H9 (cell line): ENCODE measurements at regions not wholly inside any gene's neighbourhood (a gene's known extent, or its start where the extent isn't known, plus 50 kb on each side); places are given as distances from the start of the nearest gene placed in this dataset.

Experiments
- DNase-seq: peaks from one replicate; pipeline ENCODE4 v3.0.0-alpha.2; 2017
- H2AFZ ChIP-seq: one replicate; pipeline ENCODE4 v1.6.1; 2013; ENCODE audit warnings: mild to moderate bottlenecking, low read length, control low read depth, moderate library complexity
- H2AK5ac ChIP-seq: 2 replicates; pipeline ENCODE4 v1.6.1; 2013; ENCODE audit warnings: low read length, control low read depth, mixed read lengths; ENCODE audit not compliant: insufficient read length
- H2BK120ac ChIP-seq: one replicate; pipeline ENCODE4 v1.6.1; 2013; ENCODE audit warnings: low read depth, mild to moderate bottlenecking, low read length, control low read depth, inconsistent platforms; ENCODE audit not compliant: poor library complexity, severe bottlenecking
- H2BK12ac ChIP-seq: 2 replicates; pipeline ENCODE4 v1.6.1; 2013; ENCODE audit warnings: low read length, control low read depth, mixed read lengths, low read depth; ENCODE audit not compliant: insufficient read length
- H2BK15ac ChIP-seq: 2 replicates; pipeline ENCODE4 v1.6.1; 2013; ENCODE audit warnings: low read depth, low read length, control low read depth
- H2BK20ac ChIP-seq: one replicate; pipeline ENCODE4 v1.6.1; 2013; ENCODE audit warnings: low read depth, mild to moderate bottlenecking, low read length, control low read depth, inconsistent platforms; ENCODE audit not compliant: poor library complexity, severe bottlenecking
- H2BK5ac ChIP-seq: 2 replicates; pipeline ENCODE4 v1.6.1; 2013; ENCODE audit warnings: low read length, control low read depth, mixed read lengths; ENCODE audit not compliant: insufficient read length
- H3K14ac ChIP-seq: 2 replicates; pipeline ENCODE4 v1.6.1; 2013; ENCODE audit warnings: low read length, control low read depth; ENCODE audit not compliant: insufficient read depth
- H3K18ac ChIP-seq: 2 replicates; pipeline ENCODE4 v1.6.1; 2013; ENCODE audit warnings: low read depth, mild to moderate bottlenecking, mixed read lengths, low read length, control low read depth; ENCODE audit not compliant: insufficient read length
- H3K23ac ChIP-seq: 2 replicates; pipeline ENCODE4 v1.6.1; 2013; ENCODE audit warnings: low read length, control low read depth, mixed read lengths, low read depth; ENCODE audit not compliant: insufficient read length
- H3K23me2 ChIP-seq: 2 replicates; pipeline ENCODE4 v1.6.1; 2013; ENCODE audit warnings: low read depth, mild to moderate bottlenecking, mixed read lengths, low read length, control low read depth; ENCODE audit not compliant: insufficient read length, poor library complexity, severe bottlenecking
- H3K27ac ChIP-seq: 2 replicates; pipeline ENCODE4 v1.5.1; 2013; ENCODE audit warnings: low read length, control low read depth, mixed read lengths, low read depth; ENCODE audit not compliant: insufficient read length
- H3K27me3 ChIP-seq: 2 replicates; pipeline ENCODE4 v1.6.1; 2013; ENCODE audit warnings: low read length, control low read depth, inconsistent platforms; ENCODE audit not compliant: insufficient read depth
- H3K4ac ChIP-seq: 2 replicates; pipeline ENCODE4 v1.6.1; 2013; ENCODE audit warnings: low read depth, mild to moderate bottlenecking, control low read depth, inconsistent platforms, low read length, moderate library complexity
- H3K4me1 ChIP-seq: 2 replicates; pipeline ENCODE4 v1.6.1; 2013; ENCODE audit warnings: low read length, control low read depth, inconsistent platforms; ENCODE audit not compliant: insufficient read depth
- H3K4me2 ChIP-seq: 2 replicates; pipeline ENCODE4 v1.6.1; 2013; ENCODE audit warnings: low read length, control low read depth, mixed read lengths; ENCODE audit not compliant: insufficient read length, insufficient read depth
- H3K56ac ChIP-seq: 2 replicates; pipeline ENCODE4 v1.6.1; 2013; ENCODE audit warnings: low read depth, mild to moderate bottlenecking, mixed read lengths, low read length, control low read depth; ENCODE audit not compliant: insufficient read length
- H3K79me1 ChIP-seq: 2 replicates; pipeline ENCODE4 v1.6.1; 2013; ENCODE audit warnings: low read depth, mild to moderate bottlenecking, moderate library complexity, low read length, control low read depth, inconsistent platforms; ENCODE audit not compliant: insufficient read depth, poor library complexity, severe bottlenecking
- H3K79me2 ChIP-seq: 2 replicates; pipeline ENCODE4 v1.6.1; 2013; ENCODE audit warnings: low read length, control low read depth, inconsistent platforms; ENCODE audit not compliant: insufficient read depth
- H3K9ac ChIP-seq: 2 replicates; pipeline ENCODE4 v1.6.1; 2013; ENCODE audit warnings: low read length, control low read depth, mixed read lengths; ENCODE audit not compliant: insufficient read length; ENCODE audit errors: extremely low read depth
- H3K9me3 ChIP-seq: one replicate; pipeline ENCODE4 v1.6.1; 2013; ENCODE audit warnings: low read depth, low read length, inconsistent platforms; ENCODE audit not compliant: control insufficient read depth
- H3T11ph ChIP-seq: one replicate; pipeline ENCODE4 v1.6.1; 2013; ENCODE audit warnings: mild to moderate bottlenecking, low read length, control low read depth, inconsistent platforms
- H4K20me1 ChIP-seq: one replicate; pipeline ENCODE4 v1.6.1; 2013; ENCODE audit not compliant: control insufficient read depth, insufficient read length, insufficient read depth
- H4K5ac ChIP-seq: 2 replicates; pipeline ENCODE4 v1.6.1; 2013; ENCODE audit warnings: low read depth, mild to moderate bottlenecking, mixed read lengths, low read length, control low read depth; ENCODE audit not compliant: insufficient read length
- H4K8ac ChIP-seq: replicated peaks from 2 replicates; pipeline ENCODE4 v1.6.1; 2013; ENCODE audit warnings: low read length, control low read depth, mixed read lengths, low read depth; ENCODE audit not compliant: insufficient read length
- H4K91ac ChIP-seq: 2 replicates; pipeline ENCODE4 v1.6.1; 2013; ENCODE audit warnings: low read depth, mild to moderate bottlenecking, moderate library complexity, mixed read lengths, low read length, control low read depth; ENCODE audit not compliant: insufficient read length
- H3K27ac Mint-ChIP-seq, 3 experiments: 2 replicates in 2 of 3; 3 replicates in 1 of 3; pipeline ENCODE4 v1.8.0; 2020 to 2021; ENCODE audit warnings: mixed read lengths in 3 of 3, mild to moderate bottlenecking in 1 of 3, moderate library complexity in 1 of 3
- H3K27me3 Mint-ChIP-seq: 2 replicates; pipeline ENCODE4 v1.8.0; 2021; ENCODE audit warnings: low read depth, mild to moderate bottlenecking, moderate library complexity, mixed read lengths
- H3K36me3 Mint-ChIP-seq, 3 experiments: 2 replicates in 2 of 3; 3 replicates in 1 of 3; pipeline ENCODE4 v1.8.0; 2020 to 2021; ENCODE audit warnings: low read depth in 3 of 3, mixed read lengths in 3 of 3; ENCODE audit not compliant: insufficient read depth in 1 of 3
- H3K4me1 Mint-ChIP-seq, 2 experiments: 2 replicates each; pipeline ENCODE4 v1.8.0; 2020; ENCODE audit warnings: mixed read lengths in 2 of 2
- H3K4me3 Mint-ChIP-seq, 2 experiments: 2 replicates in 1 of 2; 3 replicates in 1 of 2; pipeline ENCODE4 v1.8.0; 2020 to 2021; ENCODE audit warnings: mild to moderate bottlenecking in 2 of 2, mixed read lengths in 2 of 2, moderate library complexity in 1 of 2
- H3K9me3 Mint-ChIP-seq, 2 experiments: 2 replicates in 1 of 2; 3 replicates in 1 of 2; pipeline ENCODE4 v1.8.0; 2020; ENCODE audit warnings: mild to moderate bottlenecking in 2 of 2, mixed read lengths in 2 of 2, moderate library complexity in 1 of 2
- WGBS: extraction: QIAGEN DNeasy Blood & Tissue Kit; methylation state at CpG from one replicate; pipeline ENCODE4 v1.1.7; 2013; ENCODE audit warnings: missing lambda C conversion rate, low lambda C conversion rate, mixed read lengths; ENCODE audit not compliant: insufficient read length; ENCODE audit errors: extremely low coverage; 5-methylcytosine and 5-hydroxymethylcytosine counted together
- TF ChIP-seq, protein P1 (sequence below): fragments of 200-600 bp; sonication (generic); conservative IDR thresholded peaks from 3 replicates; pipeline ENCODE4 v1.8.0; 2021; ENCODE audit warnings: antibody characterized with exemption, mild to moderate bottlenecking

DNA sequence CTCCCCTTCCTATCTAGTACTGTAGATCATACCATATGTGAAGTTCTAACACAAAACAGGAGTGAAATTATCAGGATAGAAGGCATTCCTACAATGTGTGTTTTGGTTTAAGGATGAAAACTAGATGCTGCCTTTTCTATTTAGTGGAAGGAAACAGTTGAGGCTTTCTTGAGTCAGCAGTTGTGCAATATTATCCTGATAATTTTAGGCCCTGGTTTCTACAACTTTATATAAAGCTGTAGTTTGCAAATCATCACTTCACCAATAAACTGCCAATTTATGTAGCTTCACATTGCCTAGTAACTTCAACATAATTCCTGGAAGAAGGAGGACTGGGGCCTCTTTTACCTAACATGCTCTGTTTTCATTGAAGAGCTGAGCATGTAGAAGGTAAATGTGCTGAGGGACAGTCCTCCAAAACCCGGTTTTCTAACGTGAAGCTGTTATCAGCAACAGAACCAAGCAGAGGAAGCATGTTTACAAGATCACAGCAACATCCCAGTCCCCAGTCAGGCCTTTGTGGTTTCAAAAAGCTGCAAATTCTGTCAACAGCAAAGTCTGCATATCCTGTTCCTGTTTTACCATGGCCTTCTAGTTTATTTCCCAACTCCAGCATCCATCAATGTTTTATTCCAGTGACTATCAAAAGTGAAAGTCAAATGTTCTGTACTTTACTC is 513.4 kb upstream of the MEF2C start:
- no peaks in the 10 kb centered on the region for H3K79me1 ChIP-seq
- H4K5ac ChIP-seq = no peak overlapping the region
- no peak overlapping the region for H3K27ac ChIP-seq
- H2BK15ac ChIP-seq = no peak overlapping the region
- H3K79me2 ChIP-seq = no peaks in the 10 kb centered on the region
- H3K4me2 ChIP-seq = no peak overlapping the region
- no peak for DNase-seq
- no peaks in the 10 kb centered on the region; the same call in 1 of the 2 replicates for H3K27me3 ChIP-seq
- H3K23ac ChIP-seq = no peak overlapping the region
- H4K91ac ChIP-seq = no peak overlapping the region
- no peak overlapping the region for H2BK5ac ChIP-seq
- no peak overlapping the region for H3K18ac ChIP-seq
- Mint-ChIP-seq H3K36me3 (no peaks in the 10 kb centered on the region), H3K27ac (no peak overlapping the region), H3K9me3 (no peaks in the 10 kb centered on the region), H3K4me3 (no peak overlapping the region), H3K4me1 (peaks cover 0 to 4% of the 10 kb centered on the region in 2 experiments; a peak in 1 of 4 replicates), H3K27me3 (no peaks in the 10 kb centered on the region)
- no peak overlapping the region for H3K14ac ChIP-seq
- H3K56ac ChIP-seq = no peak overlapping the region
- H2BK20ac ChIP-seq = no peak overlapping the region
- TF ChIP-seq, protein P1, sequence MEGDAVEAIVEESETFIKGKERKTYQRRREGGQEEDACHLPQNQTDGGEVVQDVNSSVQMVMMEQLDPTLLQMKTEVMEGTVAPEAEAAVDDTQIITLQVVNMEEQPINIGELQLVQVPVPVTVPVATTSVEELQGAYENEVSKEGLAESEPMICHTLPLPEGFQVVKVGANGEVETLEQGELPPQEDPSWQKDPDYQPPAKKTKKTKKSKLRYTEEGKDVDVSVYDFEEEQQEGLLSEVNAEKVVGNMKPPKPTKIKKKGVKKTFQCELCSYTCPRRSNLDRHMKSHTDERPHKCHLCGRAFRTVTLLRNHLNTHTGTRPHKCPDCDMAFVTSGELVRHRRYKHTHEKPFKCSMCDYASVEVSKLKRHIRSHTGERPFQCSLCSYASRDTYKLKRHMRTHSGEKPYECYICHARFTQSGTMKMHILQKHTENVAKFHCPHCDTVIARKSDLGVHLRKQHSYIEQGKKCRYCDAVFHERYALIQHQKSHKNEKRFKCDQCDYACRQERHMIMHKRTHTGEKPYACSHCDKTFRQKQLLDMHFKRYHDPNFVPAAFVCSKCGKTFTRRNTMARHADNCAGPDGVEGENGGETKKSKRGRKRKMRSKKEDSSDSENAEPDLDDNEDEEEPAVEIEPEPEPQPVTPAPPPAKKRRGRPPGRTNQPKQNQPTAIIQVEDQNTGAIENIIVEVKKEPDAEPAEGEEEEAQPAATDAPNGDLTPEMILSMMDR = no peak
- no peak overlapping the region for H4K8ac ChIP-seq
- WGBS = no CpG with 5 or more reads among the region's 2 CpGs
- no peak overlapping the region for H2AFZ ChIP-seq
- no peaks in the 10 kb centered on the region for H3K23me2 ChIP-seq
- H4K20me1 ChIP-seq = no peaks in the 10 kb centered on the region
- H3K9ac ChIP-seq = no peak overlapping the region
- H2BK120ac ChIP-seq = no peak overlapping the region
- H3T11ph ChIP-seq = no peak overlapping the region
- H3K9me3 ChIP-seq = no peaks in the 10 kb centered on the region
- no peak overlapping the region for H2BK12ac ChIP-seq
- no peak overlapping the region for H2AK5ac ChIP-seq
- H3K4ac ChIP-seq = no peak overlapping the region
- no peaks in the 10 kb centered on the region for H3K4me1 ChIP-seq
